NCI-H2107 treated with DMSO at 0.1 percent for 48 hours (cell line): ENCODE measurements at regions not wholly inside any gene's neighbourhood (a gene's known extent, or its start where the extent isn't known, plus 50 kb on each side); places are given as distances from the start of the nearest gene placed in this dataset.
"Not testable (repeated sequence)": the region's sequence is repeated elsewhere in the genome, so short reads cannot be mapped to it uniquely, and the experiment has no call there.

ENCODE experiments used
- DNase-seq: peaks from one replicate; lab custom pipeline; 2025; ENCODE audit not compliant: unreplicated experiment; lab: John Stamatoyannopoulos, UW

DNA sequence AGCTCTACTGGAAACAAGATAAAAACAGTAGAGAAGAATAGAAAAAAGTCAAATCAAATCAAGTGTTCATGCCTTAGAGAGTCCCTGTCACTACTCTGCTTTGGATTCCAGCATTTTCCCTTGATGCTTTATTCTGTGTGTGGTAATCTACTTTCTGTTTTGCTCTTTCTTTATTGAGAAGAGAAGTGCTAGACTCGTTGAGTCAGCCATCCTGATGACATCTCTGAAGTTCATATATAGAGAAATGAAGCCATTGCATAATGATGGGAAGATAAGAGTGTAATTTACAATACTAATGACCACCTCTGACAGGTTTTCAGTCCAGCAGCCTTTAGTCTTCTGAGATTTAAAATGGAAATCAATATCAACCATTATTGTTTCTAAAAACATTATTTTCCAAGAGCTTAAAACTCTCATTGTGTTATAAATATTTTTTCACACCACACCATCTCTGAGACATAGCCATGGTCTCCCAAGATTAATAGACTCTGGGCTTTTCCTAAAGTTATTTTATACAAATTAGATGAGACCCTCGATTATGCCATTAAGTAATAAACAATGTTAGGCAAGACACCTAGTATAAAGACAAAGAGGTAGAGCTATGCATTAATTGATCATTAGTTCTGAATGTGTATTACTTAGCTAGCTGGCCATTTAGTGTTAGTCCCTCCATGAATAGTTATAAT, 679.0 kb upstream of the ACVR2A start:
- DNase-seq, result no peak

DNA sequence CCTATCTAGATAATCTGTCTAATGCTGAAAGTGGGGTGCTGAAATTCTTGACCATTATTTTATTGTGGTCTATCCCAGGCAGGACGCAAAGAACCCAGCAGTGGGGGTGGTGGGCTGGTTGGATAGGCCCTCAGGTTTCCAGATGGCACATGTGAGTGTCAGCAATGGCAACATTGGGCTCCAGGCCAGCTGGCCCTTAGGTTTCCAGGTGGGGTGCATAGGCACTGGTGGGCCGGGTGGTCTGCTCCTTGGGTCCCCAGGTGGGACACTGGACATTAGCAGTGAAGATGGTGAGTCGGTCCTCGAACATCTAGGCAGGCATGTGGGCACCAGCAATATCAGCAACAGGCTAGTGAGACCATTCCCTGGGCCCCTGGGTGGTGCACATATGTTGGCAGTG, 680.3 kb upstream of the ACVR2A start:
- no peak for DNase-seq

DNA sequence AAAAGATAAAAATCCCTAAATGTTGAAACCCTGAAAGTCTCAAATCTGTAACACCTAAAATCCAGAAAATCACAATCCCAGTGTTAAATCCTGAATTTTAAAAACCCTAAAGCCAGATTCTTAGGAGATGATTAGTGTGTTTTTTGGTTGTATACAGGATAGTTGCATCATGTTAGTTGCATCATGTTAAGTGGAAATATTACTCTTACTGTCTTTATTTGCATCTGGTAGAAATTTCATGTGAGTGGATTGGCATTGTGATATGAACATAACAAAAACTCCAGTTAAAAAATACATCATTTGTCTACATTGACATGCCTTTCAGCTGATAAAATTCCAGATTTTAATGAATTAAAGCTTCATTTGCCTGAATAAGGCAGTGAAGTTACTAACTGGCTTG, 683.1 kb upstream of the ACVR2A start:
- DNase-seq, result no peak

DNA sequence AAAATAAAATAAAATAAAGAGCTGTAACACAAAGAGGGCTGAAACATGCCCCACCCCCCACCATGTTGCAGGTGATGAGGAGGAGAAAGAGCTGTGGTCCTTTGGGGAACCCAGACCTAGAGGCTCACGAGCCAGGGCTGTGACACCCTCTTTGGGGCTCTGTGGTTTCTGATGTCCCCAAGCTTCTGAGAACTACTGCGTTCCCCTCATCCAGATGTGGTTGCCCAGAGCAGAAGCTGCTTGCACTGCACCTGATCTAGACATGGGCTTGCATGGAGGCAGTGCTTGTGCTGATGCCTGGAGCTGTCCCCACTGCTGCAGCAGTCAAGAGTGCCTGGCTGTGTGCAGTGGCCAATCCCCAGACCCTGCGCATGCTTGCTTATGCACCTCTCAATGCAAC, 687.9 kb upstream of the ACVR2A start:
- no peak for DNase-seq

DNA sequence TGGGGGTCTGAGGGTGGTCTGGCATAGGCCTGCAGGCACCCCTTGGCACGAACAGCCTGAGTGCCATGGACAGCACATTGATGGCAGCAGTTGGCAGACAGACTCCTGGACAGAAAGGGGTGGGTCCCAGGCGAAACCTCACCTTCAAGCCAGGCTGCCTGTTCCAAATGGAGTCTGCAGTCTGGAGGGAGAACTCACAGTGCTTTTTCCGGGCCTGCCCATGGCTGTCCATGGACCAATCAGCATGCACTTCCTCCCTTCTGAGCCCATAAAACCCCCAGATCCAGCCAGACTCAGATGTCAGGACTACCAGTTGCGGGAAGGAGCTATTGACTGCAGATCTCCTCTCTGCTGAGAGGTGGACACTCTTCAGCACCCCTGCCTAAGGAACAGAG, 694.6 kb upstream of the ACVR2A start:
- no peak for DNase-seq

DNA sequence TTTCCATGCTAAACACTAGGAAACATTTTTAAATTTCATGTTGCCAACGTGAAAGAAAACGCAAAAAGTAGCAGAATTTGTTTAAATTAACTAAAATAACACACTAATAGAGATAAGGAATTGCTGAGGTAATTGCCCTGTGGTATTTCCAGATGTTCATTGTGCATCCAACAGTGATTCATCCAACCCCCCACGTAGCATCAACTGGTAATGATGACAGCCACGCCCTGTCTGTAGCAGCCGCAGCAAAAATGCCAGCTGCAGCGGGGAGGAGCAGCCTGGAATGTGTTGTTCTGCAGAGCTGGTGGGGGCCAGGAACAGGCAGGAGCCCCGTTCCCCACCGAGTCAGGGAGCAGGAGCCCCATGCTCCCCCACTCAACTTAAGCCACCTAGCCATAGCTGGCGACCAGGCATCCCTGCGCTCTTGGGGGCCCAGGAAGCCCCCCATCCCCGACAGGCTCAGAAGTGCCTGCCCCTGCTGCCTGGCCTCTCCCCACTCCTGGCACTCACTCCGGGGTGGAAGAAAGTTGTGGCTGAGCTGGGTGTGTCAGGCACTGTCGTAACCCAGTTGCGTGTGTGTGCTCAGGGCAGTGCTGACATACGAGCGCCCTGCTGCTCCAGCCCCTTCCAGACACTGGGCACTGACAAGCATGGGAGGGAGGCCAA, 695.1 kb upstream of the ACVR2A start:
- DNase-seq, result no peak

DNA sequence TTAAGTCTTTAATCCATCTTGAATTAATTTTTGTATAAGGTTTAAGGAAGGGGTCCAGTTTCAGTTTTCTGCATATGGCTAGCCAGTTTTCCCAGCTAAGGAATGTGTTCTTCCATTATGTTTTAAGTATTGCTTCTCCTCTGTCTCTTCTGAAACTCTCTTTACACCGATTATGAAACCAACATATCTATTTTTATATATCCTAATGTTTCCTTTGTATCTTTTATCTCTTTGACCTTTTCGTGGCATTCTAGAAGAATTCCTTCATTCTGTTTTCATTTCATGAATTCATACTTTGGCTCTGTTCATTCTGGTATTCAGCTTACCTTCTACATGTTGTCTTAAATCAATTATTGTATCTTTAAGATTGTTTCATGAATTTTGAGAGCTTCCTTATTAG, 697.0 kb upstream of the ACVR2A start:
- DNase-seq, result no peak

DNA sequence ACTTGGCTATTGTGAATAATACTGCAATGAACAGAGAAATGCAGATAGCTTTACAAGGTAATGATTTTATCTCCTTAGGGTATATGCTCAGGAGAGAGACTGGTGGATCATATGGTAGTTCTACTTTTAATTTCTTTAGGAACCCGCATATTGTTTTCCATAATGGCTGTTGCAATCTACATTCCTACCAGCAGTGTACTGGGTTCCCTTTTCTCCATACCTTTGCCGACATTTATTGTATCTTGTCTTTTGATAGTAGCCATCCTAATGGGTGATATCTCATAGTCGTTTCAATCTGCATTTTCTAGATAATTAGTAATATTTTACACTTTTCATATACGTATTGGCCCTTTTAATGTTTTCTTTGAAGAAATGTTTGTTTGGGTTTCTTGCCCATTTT, 702.9 kb upstream of the ACVR2A start:
- no peak for DNase-seq

DNA sequence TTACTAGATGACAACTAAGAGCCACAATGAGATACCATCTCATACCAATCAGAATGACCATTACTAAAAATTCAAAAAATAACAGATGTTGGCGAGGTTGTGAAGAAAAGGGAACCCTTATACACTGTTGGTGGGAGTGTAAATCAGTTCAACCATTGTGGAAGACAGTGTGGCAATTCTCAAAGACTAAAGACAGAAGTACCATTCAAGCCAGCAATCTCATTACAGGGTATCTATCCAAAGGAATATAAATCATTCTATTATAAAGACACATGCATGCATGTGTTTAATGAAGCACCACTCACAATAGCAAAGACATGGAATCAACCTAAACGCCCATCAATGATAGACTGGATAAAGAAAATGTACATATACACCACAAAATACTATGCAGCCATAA, 705.1 kb upstream of the ACVR2A start:
- not testable (repeated sequence) for DNase-seq

DNA sequence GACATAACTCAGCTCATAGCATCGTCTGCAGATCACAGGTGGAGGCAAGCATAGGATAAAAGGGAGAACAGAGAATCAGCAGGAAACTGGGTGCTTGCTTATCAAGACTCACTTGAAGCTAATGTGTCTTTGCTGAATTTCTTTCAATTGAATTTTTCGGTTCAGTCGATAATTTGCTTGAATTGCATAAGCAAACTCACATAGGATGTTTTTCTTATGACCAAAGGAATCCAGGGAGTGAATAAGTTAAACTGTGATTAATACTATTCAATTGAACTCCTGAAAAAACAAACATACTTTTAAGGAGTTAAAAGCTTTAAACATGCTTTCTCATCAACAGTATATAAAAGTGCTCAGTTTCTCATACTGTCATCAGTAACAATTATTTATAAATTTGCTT, 707.1 kb upstream of the ACVR2A start:
- no peak for DNase-seq

DNA sequence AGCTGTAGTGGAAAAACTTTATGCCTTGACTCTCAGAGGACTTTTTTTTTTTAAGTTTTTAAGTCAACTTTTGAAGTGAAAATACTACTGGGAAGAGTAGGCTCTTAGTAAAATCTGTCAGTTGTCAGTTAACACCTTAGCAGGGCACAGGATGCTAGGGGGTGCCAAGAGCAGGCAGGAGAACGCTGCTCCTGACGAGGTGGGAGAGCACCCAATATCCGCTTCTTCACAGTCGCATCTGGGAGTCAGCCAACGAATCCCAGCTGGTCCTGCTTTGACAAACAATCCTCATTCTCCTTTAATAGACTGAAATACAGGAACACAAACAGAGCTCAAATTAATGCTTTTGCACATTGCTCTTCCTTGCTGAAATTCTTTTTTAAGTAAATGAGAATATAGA, 709.5 kb upstream of the ACVR2A start:
- no peak for DNase-seq

DNA sequence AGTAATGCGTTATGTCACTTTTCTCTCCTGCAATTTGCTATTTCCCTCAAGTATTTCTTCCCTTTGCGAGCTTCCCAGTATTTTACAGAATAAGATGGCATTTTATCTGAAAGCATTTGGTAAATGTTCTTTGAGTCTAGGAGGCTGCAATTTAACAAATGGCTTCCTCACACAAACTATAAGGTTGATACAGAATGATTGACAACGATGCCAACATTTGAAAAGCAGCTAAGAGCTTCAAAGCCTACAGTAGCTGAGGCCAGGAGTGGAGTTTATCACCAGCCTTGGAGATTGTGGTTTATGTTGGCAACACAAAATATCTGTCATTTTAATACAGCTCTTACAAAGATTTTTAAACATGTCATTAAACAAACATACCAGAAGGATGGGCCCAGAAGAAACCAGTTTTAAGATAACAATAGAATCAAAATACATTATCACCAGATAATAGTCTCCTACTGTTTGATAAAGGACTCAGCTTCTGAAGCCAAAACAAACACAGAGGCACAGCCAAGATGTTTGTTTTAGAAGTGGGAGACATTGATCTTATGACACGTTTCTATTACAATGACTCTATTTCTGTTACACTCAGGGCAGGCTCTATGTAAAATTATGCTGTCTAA, 711.4 kb upstream of the ACVR2A start:
- DNase-seq, result peak; percentile 28

DNA sequence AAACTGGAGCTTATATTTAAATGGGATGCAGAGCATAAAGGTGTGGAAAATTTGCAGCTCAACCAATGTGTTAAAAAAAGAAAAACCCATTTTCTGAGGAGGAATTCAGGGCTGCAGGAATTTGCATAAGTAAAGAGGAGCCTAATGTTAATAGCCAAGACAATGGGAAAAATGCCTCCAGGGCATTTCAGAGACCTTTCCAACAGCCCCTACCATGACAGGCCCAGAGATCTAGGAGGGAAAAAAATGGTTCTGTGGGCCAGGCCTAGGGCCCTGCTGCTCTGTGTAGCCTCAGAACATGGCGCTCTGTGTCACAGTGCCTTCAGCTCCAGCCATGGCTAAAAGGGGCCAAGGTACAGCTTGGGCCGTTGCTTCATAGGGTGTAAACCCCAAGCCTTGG, 719.7 kb upstream of the ACVR2A start:
- no peak for DNase-seq

DNA sequence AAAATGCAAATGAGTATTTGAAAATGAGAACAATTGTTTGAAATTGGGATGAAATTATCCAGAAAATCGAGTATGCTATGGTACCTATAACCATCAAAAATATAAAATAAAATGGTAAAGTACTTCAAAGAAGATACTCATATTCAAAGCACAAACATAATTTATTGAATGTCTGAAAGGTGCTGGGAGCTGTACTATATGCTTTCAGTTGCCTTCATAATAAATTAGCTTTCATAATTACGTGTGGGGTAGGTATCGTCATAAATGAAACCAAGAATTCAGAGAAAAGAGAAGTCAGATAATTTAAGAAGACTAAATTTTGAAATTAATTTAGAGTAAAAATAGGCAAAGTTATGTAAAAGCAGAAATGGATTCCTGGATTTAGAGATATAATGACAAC, 721.9 kb upstream of the ACVR2A start:
- DNase-seq, result no peak

DNA sequence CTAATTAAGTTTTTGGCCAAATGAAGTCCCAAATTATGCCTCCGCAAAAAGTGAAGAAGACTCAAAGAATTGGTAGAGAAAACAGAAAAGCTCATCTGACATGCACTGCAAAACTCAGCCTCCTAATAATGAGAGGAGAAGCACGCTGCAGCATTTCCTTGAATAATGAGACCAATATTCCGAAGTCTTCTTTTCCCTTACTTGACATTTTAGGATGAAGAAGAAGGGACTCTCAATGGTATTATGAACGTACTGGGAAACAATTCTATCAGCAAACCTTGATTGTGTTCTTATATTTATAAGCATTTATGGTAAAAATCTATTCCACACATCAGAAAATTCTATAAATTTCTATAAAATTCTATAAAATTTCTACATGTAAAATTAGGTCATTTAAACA, 733.9 kb upstream of the ACVR2A start:
- no peak for DNase-seq

DNA sequence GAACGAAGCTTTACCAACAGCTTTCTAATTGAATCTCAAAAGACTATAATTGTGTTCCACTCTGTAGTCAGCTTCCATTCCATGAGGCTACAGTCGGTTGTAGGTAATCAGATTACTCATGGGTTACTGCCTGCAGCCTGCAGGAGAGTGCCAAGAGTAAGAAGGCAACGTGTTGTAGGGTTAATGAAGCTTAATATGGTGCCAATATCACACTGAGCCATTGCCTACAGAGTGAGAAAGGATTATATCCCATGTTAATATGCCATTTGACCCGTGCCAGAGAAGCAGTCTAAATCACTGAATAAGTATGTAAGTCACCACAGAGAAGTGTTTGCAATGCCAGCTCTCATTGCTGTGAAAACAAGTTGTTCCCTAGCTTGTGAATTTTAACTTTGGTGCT, 734.5 kb upstream of the ACVR2A start:
- DNase-seq, result no peak

DNA sequence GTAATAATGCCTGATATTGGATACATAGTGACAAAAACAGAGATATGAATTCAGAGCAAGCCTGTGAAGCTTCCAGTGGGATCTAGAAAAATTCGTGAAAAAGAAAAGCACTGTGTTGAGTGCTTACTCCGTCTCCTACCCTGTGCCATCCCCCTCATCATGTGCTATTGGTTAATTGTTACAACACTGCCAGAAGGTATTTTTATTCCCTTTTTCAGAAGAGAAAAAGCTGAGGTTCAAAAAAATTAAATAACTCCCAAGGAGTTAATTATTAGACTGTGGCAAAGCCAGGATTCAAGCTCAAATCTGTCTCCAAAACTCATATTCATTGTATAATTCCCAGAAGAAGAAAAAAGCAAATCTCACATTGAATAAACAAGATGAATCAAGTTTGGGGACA, 735.5 kb upstream of the ACVR2A start:
- no peak for DNase-seq

DNA sequence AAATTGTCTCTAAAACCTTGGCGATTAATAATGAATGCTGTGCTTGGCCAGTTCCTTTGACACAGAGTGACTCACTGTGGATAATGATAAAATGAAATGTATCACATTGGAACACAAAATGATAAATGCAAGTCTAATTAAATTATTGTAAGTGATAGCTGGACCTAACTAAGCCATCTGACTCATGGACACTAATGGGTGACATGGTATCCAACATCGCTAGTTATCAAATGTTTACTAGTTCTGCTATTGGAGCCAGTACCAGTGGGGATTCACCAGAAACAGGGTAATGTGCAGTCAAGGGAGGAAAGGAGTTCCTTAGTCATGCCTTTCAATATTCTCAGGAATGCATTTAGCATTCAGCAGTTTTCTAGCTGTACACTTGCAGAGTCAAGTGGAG, 736.3 kb upstream of the ACVR2A start:
- DNase-seq, result no peak

DNA sequence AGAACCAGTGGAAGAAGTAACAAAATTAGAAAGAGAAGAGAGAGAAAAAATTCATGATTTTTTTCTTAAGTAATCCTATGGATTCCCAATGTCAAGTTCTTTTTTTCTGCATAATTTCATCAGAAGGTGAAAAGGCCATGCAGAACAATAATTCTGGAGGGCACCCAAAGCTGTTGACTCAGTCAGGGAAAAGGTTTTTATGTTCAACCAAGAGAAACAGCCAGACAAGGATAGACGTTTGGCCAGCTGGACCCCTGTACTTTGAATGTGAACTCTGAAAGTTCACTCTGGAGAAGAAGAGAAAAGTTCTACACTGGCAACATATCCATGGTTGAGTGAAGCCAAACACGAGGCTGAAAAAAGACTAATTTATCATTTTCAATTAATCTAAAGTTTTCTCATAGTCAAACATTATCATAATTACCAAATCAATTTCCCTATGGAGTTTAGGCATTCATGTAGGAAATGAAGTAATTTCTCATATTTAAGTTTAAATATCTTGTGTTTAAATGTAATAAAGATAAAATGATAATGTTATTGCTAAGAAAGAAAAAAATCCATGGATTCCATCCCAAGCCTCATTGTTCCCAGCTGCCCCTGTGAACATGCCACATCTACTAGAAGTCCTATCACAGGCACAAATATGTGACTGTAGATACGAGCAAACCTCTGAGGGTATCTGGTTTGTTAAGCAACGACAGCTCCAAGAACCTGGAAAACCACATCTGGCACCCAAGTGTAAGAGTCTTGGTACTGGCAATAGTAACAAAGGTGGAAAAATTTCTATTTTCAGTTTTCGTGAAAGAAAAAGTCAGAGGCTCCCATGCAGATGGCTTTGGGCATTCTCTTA, 742.7 kb upstream of the ACVR2A start:
- DNase-seq, result no peak

DNA sequence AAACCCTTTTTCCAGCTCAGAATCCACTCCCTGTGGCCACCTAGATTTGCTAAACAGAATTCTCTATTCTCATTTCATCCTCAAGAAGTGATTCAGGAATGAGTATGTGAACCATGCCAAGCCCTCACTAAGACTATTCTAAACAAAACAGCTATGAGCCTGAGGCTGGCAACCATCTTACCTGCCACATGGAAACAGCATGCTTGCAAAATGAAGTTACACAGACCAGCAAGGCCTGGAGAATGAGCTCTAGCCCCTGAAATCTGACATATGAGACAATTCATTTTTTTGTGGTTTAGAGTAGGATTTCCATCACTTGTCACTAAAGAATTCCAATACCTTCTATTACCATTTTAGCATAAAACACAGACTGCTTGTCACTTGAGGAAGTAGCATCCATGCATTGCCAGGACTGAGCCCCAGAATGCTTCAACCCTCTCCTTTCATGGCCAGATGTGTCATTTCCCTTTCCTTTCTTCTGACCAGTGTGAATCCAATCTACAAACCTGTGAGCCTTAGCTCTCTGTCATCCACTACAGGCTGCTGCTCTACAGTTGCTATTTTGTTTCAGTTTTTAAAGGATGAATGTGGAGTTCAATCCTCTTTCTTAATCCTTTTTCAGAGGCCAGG, 744.3 kb upstream of the ACVR2A start:
- DNase-seq, result no peak

DNA sequence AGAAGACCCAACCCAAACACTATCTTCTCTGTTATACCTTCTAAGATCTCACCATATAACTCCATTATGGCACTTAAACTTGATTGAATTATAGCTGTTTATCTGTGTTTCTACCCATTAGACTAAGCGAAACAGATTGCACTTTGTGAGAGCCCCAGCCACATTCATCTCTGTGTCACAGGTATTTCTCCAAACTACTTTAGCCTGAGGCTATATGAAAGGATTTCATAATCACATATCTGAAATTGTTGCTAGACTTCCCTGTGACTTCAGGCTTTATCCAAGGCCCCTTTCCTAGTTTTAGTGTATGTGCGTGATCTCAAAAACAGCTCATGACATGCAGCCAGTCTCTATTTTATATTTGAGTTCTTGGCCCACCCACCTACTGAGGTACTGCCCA, 745.0 kb upstream of the ACVR2A start:
- DNase-seq, result no peak
